Activated naive CD4-positive, alpha-beta T cell treated with anti-CD3 and anti-CD28 coated beads for 36 hours (primary cell): ENCODE measurements at regions not wholly inside any gene's neighbourhood (a gene's known extent, or its start where the extent isn't known, plus 50 kb on each side); places are given as distances from the start of the nearest gene placed in this dataset.
"Not testable (repeated sequence)": the region's sequence is repeated elsewhere in the genome, so short reads cannot be mapped to it uniquely, and the experiment has no call there.

Experiments used
- CTCF ChIA-PET: fragments of 350-600 bp; sonication (Branson Sonifier 250); formaldehyde crosslinking; loops from one replicate; lab custom pipeline; 2021; ENCODE audit warnings: antibody characterized with exemption; lab: Charles Lee
- DNase-seq: peaks from one replicate; pipeline ENCODE4 v3.0.0-alpha.2; 2020
- H3K27ac Mint-ChIP-seq: one replicate; pipeline ENCODE4 v1.8.0; 2021; ENCODE audit warnings: mild to moderate bottlenecking, mixed read lengths
- H3K27me3 Mint-ChIP-seq: one replicate; pipeline ENCODE4 v1.8.0; 2021; ENCODE audit warnings: low read depth, mixed read lengths
- H3K36me3 Mint-ChIP-seq: one replicate; pipeline ENCODE4 v1.8.0; 2021; ENCODE audit warnings: low read depth, mixed read lengths
- H3K4me1 Mint-ChIP-seq: one replicate; pipeline ENCODE4 v1.8.0; 2021; ENCODE audit warnings: low read depth, mixed read lengths
- H3K4me3 Mint-ChIP-seq: one replicate; pipeline ENCODE4 v1.8.0; 2021; ENCODE audit warnings: mild to moderate bottlenecking, moderate library complexity, mixed read lengths
- H3K9me3 Mint-ChIP-seq: one replicate; pipeline ENCODE4 v1.8.0; 2021; ENCODE audit warnings: mixed read lengths
- intact Hi-C: fragments of 100-400 bp; cut with micrococcal nuclease; formaldehyde crosslinking; loops from one replicate; pipeline ENCODE4 v1.15.1; 2023

- peaks cover 9% of the 10 kb centered on the region for H3K27me3 Mint-ChIP-seq
- H3K36me3 Mint-ChIP-seq, result no peaks in the 10 kb centered on the region
- H3K4me1 Mint-ChIP-seq, result no peaks in the 10 kb centered on the region
- intact Hi-C loops, result no loop called here
- H3K27ac Mint-ChIP-seq, result no peak overlapping the region
- H3K4me3 Mint-ChIP-seq, result no peak overlapping the region
- no peak for DNase-seq
- CTCF ChIA-PET, result interaction anchor here (0.7 kb wide), 1 partner anchor 534 kb away, joined by 3 read pairs; no protein-coding TSS in a partner anchor
- no peaks in the 10 kb centered on the region for H3K9me3 Mint-ChIP-seq
Measured at GRCh38 chr7:24073651-24074420, 210.2 kb upstream of the NPY start.

- H3K9me3 Mint-ChIP-seq, result no peaks in the 10 kb centered on the region
- CTCF ChIA-PET, result interaction anchor here (1.1 kb wide), 1 partner anchor 70 kb away, joined by 3 read pairs; no protein-coding TSS in a partner anchor
- peaks cover 9% of the 10 kb centered on the region for H3K27me3 Mint-ChIP-seq
- H3K4me1 Mint-ChIP-seq, result no peaks in the 10 kb centered on the region
- H3K36me3 Mint-ChIP-seq, result no peaks in the 10 kb centered on the region
- DNase-seq, result no peak
- intact Hi-C loops, result no loop called here
- no peak overlapping the region for H3K4me3 Mint-ChIP-seq
- H3K27ac Mint-ChIP-seq, result no peak overlapping the region
Measured at GRCh38 chr7:24075426-24075810, 208.6 kb upstream of the NPY start.

- CTCF ChIA-PET, result no interaction called here
- intact Hi-C loops, result no loop called here
- peaks cover 7% of the 10 kb centered on the region for H3K27me3 Mint-ChIP-seq
- no peaks in the 10 kb centered on the region for H3K36me3 Mint-ChIP-seq
- H3K27ac Mint-ChIP-seq, result no peak overlapping the region
- H3K4me1 Mint-ChIP-seq, result no peaks in the 10 kb centered on the region
- H3K9me3 Mint-ChIP-seq, result peaks cover 11% of the 10 kb centered on the region
- no peak overlapping the region for H3K4me3 Mint-ChIP-seq
- DNase-seq, result no peak
Measured at GRCh38 chr7:24082826-24083225, 201.2 kb upstream of the NPY start.

- H3K4me1 Mint-ChIP-seq, result no peaks in the 10 kb centered on the region
- CTCF ChIA-PET, result no interaction called here
Measured at GRCh38 chr7:24102988-24103387, 181.0 kb upstream of the NPY start.

GRCh38 chr7:24108906-24109376, 175.0 kb upstream of the NPY start:
- intact Hi-C loops, result no loop called here
- no peaks in the 10 kb centered on the region for H3K9me3 Mint-ChIP-seq
- DNase-seq, result no peak
- peaks cover 10% of the 10 kb centered on the region for H3K27me3 Mint-ChIP-seq
- H3K4me3 Mint-ChIP-seq, result no peak overlapping the region
- CTCF ChIA-PET, result no interaction called here
- H3K27ac Mint-ChIP-seq, result no peak overlapping the region
- no peaks in the 10 kb centered on the region for H3K4me1 Mint-ChIP-seq
- no peaks in the 10 kb centered on the region for H3K36me3 Mint-ChIP-seq

More at GRCh38 chr7:24102988-24103387, 181.0 kb upstream of the NPY start:
- no peak for DNase-seq
- Mint-ChIP-seq H3K4me3 (no peak overlapping the region), H3K9me3 (peaks cover 7% of the 10 kb centered on the region), H3K36me3 (no peaks in the 10 kb centered on the region), H3K27me3 (peaks cover 10% of the 10 kb centered on the region), H3K27ac (no peak overlapping the region)
- intact Hi-C loops, result no loop called here

GRCh38 chr7:24110056-24110455, 173.9 kb upstream of the NPY start:
- Mint-ChIP-seq H3K27me3 (peaks cover 10% of the 10 kb centered on the region), H3K4me3 (no peak overlapping the region), H3K9me3 (no peaks in the 10 kb centered on the region), H3K36me3 (no peaks in the 10 kb centered on the region), H3K4me1 (no peaks in the 10 kb centered on the region), H3K27ac (no peak overlapping the region)
- no peak for DNase-seq
- CTCF ChIA-PET, result no interaction called here
- intact Hi-C loops, result no loop called here

- H3K4me3 Mint-ChIP-seq, result no peak overlapping the region
- CTCF ChIA-PET, result no interaction called here
- DNase-seq, result no peak
- H3K27ac Mint-ChIP-seq, result no peak overlapping the region
- H3K9me3 Mint-ChIP-seq, result no peaks in the 10 kb centered on the region
- H3K36me3 Mint-ChIP-seq, result no peaks in the 10 kb centered on the region
- intact Hi-C loops, result no loop called here
- H3K4me1 Mint-ChIP-seq, result no peaks in the 10 kb centered on the region
- H3K27me3 Mint-ChIP-seq, result peaks cover 3% of the 10 kb centered on the region
Measured at GRCh38 chr7:24113506-24113905, 170.5 kb upstream of the NPY start.

GRCh38 chr7:24115661-24116060, 168.3 kb upstream of the NPY start:
- Mint-ChIP-seq H3K36me3 (no peaks in the 10 kb centered on the region), H3K4me3 (no peak overlapping the region), H3K27me3 (peaks cover 4% of the 10 kb centered on the region), H3K9me3 (no peaks in the 10 kb centered on the region), H3K27ac (no peak overlapping the region), H3K4me1 (no peaks in the 10 kb centered on the region)
- no peak for DNase-seq
- intact Hi-C loops, result no loop called here
- CTCF ChIA-PET, result no interaction called here

- H3K4me3 Mint-ChIP-seq, H3K27ac Mint-ChIP-seq, intact Hi-C loops, DNase-seq, H3K36me3 Mint-ChIP-seq, H3K27me3 Mint-ChIP-seq, H3K4me1 Mint-ChIP-seq, H3K9me3 Mint-ChIP-seq: not testable (repeated sequence)
- CTCF ChIA-PET, result interaction anchor here (0.7 kb wide), 1 partner anchor 600 kb away, joined by 4 read pairs; no protein-coding TSS in a partner anchor
Measured at GRCh38 chr7:24117903-24118499, 166.0 kb upstream of the NPY start.

- Mint-ChIP-seq H3K4me3 (no peak overlapping the region), H3K27me3 (peaks cover 4% of the 10 kb centered on the region), H3K9me3 (no peaks in the 10 kb centered on the region), H3K36me3 (no peaks in the 10 kb centered on the region), H3K27ac (no peak overlapping the region), H3K4me1 (no peaks in the 10 kb centered on the region)
- no peak for DNase-seq
- intact Hi-C loops, result no loop called here
- CTCF ChIA-PET, result no interaction called here
Measured at GRCh38 chr7:24119852-24120251, 164.1 kb upstream of the NPY start.

GRCh38 chr7:24123076-24123475, 160.9 kb upstream of the NPY start:
- intact Hi-C loops, result no loop called here
- H3K4me3 Mint-ChIP-seq, result no peak overlapping the region
- CTCF ChIA-PET, result no interaction called here

GRCh38 chr7:24125765-24126164, 158.2 kb upstream of the NPY start:
- no peak for DNase-seq
- Mint-ChIP-seq H3K27me3 (no peaks in the 10 kb centered on the region), H3K36me3 (no peaks in the 10 kb centered on the region), H3K4me1 (no peaks in the 10 kb centered on the region), H3K9me3 (no peaks in the 10 kb centered on the region), H3K27ac (no peak overlapping the region), H3K4me3 (no peak overlapping the region)
- CTCF ChIA-PET, result no interaction called here
- intact Hi-C loops, result no loop called here

More at GRCh38 chr7:24123076-24123475, 160.9 kb upstream of the NPY start:
- no peak for DNase-seq
- Mint-ChIP-seq H3K27ac (no peak overlapping the region), H3K36me3 (no peaks in the 10 kb centered on the region), H3K9me3 (no peaks in the 10 kb centered on the region), H3K4me1 (no peaks in the 10 kb centered on the region), H3K27me3 (peaks cover 4% of the 10 kb centered on the region)

- Mint-ChIP-seq H3K27ac (no peak overlapping the region), H3K27me3 (no peaks in the 10 kb centered on the region), H3K36me3 (no peaks in the 10 kb centered on the region), H3K4me1 (no peaks in the 10 kb centered on the region), H3K4me3 (no peak overlapping the region), H3K9me3 (no peaks in the 10 kb centered on the region)
- intact Hi-C loops, result no loop called here
- CTCF ChIA-PET, result no interaction called here
- DNase-seq, result no peak
Measured at GRCh38 chr7:24127930-24128329, 156.1 kb upstream of the NPY start.
